Muscle of back (tissue), 3 donors: ENCODE measurements at regions not wholly inside any gene's neighbourhood (a gene's known extent, or its start where the extent isn't known, plus 50 kb on each side); places are given as distances from the start of the nearest gene placed in this dataset.
"Not testable (repeated sequence)": the region's sequence is repeated elsewhere in the genome, so short reads cannot be mapped to it uniquely, and the experiment has no call there.

Experiments
- DNase-seq, 3 donors: peaks; one replicate each; pipeline versions ENCODE4 v3.0.0 to v3.0.0-alpha.2; 2013

DNA sequence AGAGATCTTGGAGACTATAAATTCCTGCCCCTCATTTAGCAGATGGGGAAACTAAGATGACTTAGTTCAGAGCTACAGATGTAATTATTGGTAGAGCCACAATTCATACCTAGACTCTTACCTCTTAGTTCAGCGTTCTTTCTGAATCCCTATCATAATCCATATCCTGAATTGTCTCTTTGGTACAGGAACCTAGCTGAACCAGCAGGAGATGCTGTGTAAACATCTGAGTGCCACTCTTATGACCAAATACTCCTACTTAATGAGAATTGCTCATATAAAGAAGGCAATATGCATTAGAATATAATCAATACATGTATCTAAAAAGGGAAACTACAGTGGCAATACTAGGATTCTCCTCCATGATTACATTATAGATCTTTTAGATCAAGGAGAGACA is 459.0 kb downstream of the SIPA1L2 start:
- DNase-seq, result no peak

DNA sequence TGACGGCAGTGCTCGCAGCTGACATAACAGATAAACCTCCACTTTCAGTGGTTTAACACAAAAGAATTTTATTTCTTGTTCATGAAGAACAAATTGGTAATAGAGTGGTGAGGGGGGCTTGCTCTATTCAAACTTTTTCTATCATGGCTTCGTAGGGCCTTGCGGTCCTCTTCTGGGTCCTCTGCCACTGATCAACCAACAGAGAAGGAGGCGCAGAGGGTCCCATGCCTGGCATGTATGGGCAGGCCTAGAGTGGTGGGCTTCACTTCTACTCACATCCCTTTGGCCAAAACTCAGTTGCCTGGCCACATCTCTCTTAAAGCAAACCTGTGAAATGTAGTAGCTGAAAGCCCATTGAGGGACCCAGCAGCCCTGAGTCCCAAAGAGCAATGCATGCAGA is 460.5 kb downstream of the SIPA1L2 start:
- no peak for DNase-seq

DNA sequence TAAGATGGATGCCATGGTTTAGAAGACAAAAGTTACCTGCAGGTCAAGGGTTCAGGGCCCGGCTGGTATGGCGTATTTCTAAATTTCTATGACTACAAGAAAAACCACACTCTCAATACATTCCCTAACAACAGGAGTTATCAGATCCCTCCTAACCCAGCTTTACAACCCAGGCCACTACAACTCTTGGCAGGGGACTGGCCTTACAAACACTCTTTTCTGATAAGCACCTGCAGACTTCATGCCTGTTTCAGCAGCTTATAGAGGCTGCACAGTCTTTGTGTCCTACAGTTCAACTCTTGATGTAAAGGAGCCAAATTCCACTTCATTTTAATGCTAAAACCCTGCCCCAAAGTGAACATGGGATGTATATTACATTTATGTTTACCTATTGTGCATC is 461.4 kb downstream of the SIPA1L2 start:
- DNase-seq, result no peak

DNA sequence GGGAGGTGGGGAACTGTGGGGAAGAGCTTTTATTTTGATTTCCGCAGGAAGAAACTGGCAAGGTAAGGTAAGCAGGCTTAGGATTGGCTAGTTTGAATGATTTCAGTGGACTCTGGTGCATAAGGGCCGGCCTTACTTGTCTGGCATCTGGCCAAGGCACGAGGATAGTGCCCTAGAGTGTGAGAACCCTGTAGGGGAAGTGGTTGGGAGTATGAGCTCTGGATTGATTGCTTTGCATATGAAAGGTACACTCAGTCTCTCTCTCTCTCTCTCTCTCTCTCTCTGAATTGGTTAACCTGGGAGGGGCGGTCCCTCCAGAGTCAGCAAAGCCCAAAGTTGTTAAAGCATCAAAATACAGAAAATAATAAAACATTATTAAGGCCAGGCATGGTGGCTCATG is 463.0 kb downstream of the SIPA1L2 start:
- DNase-seq, result no peak

DNA sequence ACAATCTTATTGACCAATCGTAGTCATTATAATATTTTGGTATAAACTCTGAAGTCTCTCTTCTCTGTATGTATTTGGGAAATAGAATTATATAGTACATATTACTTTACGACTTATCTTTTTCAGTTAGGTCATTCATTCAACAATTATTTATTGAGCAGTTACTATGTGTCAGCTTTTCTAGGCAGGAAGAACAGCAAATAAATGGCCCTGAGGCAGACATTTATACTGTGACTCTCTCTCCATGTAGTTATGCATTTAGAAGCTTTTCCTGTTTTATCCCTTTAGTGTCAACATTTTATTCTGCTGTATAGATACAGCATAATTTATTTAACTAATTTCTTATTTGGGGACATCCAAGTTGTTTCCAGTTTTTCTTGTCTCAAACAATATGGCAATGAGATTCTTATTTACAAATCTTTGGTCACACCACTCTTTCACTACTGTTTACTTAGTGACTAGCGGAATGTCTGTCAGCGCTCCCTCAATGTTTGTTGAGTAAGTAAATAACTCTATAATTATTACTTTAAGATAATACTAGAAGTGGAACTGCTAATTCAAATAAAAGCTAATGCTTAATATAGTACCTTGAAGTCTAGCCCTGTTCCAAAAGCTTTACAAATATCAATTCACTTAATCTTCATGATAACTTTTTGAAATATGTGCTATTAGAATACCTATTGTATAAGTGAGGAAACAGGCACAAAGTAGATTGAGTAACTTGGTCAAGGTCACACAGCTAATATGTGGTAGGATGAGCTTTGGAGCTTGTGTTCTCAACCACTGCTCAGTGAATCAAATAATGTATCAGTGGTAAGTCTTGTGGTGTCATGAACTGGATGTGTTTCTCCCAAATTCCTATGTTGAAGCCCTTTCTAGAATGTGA is 465.6 kb downstream of the SIPA1L2 start:
- DNase-seq, result no peak

DNA sequence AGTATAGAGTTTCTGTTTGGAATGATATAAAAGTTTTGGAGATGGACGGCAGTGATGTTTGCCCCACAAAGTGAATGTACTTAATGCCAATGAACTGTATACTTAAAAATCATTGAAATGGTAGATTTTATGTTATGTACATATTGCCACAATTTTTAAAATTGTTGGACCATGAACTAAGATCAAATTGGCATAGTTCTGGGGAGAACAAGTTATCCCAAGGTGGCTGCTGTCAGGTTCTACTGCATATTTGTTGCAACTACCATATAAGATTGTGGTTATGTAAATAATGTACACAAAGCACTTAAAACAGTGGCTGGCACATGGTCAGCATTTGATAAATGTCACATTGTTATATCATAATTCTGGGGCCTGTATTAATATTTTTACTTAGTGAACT is 466.4 kb downstream of the SIPA1L2 start:
- no peak for DNase-seq

DNA sequence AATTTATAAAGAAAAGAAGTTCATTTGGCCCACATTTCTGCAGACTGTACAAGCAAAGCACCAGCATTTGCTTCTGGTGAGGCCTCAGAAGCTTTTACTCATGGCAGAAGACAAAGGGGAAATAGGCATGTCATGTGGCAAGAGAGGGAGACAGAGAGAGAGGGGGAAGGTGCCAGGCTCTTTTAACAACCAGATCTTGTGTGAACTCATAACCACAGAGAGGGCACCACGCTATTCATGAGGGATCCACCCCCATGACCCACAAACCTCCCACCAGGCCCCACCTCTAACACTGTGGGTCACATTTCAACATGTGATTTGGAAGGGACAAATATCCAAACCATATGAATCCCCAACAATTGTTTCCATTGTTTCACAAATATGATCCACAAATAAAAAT is 467.9 kb downstream of the SIPA1L2 start:
- DNase-seq, result no peak

DNA sequence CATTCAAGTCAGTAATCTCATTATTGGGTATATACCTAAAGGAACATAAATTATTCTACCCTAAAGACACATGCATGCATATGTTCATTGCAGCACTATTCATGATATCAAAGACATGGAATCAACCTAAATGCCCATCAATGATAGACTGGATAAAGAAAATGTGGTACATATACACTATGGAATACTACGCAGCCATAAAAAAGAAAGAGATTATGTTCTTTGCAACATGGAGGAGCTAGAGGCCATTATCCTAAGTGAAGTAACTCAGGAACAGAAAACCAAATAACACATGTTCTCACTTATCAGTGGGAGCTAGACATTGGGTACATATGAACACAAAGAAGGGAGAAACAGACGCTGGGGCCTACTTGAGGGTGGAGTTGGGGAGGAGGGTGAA is 471.4 kb downstream of the SIPA1L2 start:
- not testable (repeated sequence) for DNase-seq

DNA sequence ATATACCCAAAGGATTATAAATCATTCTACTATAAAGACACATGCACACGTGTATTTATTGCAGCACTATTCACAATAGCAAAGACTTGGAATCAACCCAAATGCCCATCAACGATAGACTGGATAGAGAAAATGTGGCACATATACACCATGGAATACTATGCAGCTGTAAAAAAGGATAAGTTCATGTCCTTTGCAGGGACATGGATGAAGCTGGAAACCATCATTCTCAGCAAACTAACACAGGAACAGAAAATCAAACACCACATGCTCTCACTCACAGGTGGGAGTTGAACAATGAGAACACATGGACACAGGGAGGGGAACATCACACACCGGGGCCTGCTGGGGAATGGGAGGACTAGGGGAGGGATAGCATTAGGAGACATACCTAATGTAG is 473.9 kb downstream of the SIPA1L2 start:
- DNase-seq, result not testable (repeated sequence)

DNA sequence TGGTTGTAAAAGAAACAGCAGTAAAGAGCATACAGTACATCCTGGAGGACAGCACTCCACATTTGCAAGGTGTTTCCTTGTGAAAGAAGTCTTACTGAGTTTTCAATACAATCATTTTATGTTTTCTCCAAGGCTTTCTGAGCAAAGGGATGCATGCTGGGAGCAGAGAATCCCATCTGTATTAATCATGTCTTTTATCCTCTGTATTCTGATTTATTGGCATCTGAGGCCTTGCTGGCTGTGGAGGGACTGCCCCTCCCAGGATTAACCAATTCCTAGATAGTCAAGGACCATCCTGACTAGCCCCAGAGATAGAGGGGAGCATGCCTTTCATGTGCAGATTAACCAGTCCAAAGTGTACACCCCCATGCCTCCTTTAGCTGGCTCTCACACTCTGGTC is 476.3 kb downstream of the SIPA1L2 start:
- DNase-seq, result no peak

DNA sequence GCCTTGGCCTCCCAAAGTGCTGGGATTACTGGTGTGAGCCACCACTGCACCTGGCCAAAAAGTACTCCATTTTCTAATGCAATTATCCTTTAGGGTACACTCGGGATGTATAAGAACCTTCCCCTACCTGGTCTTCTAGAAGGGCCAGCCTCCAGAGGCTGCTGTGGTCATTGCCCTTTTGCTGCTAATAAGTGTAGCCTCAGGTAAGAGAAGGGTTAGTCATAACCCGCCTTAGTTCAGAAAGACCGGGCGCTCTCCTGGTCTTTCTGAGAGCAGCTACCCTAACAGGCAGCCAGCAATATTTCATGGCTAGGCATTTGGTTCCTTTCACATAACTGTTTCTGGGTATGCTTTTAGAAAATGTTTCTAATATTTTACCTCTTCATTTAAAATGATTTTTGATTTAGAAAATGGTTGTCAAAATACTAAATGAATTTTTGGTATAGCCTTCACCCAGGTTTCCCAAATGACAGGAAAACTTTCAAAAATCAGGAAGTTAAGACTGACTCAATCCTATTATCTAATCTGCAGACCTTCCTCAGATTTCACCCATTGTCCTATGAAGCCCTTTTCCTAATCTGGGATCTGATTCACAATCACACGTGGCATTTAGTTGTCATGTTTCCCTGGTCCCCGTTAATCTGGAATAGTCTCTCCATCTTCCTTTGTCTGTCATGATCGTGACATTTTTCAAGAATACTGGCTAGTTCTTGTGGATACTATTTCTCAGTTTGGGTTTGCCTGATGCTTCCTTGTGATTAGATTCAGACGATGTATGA is 479.0 kb downstream of the SIPA1L2 start:
- DNase-seq, result no peak

DNA sequence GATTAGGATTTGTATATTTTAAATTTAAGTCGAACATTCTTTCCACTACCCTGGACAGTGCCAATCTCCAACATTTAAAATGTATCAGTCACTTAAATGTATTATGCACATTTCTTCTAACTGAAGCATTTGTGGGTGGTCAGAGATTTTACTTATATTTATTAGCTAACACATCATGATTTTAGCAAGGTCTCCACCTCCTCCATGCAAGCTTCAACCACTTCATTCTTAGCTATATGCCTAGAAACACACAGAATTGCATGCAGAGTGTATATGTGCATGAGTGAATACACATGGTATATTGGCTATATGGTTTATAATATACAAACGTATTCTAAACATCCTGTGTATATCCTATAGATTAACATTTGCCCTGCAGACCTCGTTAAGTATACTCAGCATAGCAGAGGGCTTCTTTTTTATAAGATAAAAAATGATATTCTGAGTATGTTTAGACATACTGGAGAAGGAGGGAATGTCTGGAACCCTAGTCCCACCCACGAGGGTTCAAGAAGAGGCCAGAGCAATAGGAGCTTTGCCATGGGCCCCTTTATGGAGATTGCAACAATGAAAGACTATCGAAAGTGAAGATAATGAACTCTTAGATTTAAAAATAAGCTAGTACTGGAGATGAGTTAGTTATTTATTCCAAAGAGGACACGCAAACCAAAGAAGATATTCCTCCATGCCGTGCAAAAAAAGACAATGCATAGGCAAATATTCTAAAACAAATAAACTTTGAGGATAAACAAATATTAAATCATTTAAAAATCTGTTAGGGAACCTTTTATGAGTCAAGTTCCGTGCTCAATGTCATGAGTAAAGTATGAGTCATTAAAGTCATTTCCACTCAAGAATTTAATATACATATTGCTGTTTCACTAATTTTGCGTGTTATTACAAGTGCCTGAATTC is 480.4 kb downstream of the SIPA1L2 start:
- DNase-seq, result peak in 1 of 3 donors; percentile 13

DNA sequence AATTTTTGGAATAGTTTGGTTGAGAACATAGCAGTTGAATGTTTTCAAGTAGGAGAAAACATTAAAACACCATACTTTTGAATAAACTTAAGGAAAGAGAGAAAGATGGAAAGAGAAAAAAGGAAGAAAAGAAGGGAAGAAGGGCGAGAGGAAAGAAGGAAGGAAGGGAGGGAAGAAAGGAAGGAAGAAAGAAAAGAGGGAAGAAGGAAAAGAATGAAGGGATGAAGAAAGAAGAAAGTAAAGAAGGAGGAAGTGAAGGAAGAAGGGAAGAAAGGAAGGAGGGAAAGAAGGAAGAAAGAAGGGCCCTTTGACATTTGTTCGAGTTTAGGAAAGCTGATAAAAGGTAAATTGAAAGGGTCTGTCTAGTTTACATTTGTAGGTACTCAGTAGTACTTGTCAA is 482.7 kb downstream of the SIPA1L2 start:
- DNase-seq, result no peak

DNA sequence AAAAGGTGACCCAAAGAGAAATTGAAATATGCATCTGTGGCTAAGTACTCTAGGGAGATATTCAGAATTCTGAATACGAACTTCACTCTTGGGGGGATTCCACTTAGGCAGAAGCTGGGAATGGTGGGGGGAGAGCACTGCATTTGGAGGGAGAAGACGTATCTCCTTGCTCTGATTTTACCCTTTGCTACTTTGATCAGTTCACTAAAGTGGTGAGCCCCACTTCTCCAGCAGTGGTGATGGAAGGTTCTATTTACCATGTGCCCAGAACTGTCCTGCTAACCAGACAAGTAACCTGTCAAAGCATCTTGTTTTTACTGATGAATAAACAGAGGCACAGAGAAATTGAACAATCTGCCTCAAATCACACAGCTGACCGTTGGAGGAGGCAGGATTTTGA is 483.4 kb downstream of the SIPA1L2 start:
- DNase-seq, result no peak

DNA sequence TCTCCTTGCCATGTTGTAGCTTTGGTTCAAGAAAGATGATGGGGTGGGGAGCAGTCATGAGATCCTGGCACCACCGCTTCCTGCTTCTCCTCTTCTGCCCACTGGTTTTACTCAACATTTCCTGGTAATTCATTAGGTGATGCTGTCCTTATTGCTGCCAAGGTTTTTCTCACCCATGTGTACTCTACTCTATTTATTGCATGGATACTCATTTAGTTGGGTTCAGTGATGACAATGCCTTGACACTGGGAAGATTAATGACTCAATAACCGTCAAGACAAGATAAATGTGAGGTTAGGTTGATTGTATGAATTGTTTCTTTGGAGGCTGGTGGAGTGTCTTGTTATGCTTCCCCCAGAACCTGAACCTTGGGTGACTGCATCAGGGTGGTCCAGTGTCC is 484.2 kb downstream of the SIPA1L2 start:
- peak in 1 of 3 donors; percentile 8 for DNase-seq

DNA sequence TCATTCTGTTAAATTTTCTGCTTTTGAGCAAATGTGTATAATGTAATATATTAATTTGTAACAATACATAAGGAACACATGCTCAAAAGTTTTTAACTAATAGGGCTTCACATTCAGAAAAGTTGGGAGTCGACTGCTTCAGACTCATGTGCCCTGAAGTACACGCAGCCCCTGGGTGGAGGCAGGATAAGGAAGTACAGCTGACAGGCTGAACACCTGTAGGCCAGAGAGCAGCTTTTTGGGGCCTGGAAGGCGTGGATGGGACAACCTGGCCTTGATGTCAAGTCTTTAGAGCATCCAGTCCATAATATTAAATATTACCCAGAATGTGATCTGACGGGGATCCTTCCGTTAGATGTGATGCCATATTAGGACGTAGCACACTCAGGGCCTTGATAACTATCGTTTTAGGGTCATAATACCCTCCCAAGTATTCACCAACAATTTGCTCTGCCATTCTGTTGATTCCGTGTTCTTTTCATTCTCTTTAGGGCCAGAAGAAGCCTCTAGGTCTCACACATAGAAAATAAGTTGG is 485.2 kb downstream of the SIPA1L2 start:
- DNase-seq, result no peak

DNA sequence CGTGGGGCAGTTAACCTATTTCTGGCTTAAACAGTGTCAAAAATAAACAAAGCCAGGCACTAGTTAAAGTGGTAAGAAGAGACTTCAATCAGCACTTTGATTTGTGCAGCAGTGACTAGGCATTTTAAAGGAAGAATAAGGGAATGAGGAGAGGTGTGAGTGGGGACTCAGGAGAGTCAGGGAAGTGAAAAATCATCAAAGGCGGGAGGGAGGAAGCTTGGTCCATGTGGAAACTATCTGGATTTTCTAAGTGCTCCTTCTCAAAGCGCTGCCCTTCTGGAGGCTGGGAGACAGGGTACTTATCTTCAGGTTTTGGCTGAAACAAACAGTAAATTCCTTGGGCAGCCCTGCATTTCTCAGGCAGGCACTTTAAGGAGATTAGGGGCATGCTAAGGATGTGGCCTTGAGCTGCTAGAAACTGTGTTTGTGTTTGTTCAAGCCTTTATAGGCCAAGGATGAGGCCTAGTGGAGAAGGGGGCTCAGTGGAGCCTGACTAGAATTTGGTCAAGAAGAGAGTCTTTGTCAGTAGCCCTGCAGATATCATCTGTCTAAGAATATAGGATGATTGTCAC is 486.5 kb downstream of the SIPA1L2 start:
- DNase-seq, result no peak

DNA sequence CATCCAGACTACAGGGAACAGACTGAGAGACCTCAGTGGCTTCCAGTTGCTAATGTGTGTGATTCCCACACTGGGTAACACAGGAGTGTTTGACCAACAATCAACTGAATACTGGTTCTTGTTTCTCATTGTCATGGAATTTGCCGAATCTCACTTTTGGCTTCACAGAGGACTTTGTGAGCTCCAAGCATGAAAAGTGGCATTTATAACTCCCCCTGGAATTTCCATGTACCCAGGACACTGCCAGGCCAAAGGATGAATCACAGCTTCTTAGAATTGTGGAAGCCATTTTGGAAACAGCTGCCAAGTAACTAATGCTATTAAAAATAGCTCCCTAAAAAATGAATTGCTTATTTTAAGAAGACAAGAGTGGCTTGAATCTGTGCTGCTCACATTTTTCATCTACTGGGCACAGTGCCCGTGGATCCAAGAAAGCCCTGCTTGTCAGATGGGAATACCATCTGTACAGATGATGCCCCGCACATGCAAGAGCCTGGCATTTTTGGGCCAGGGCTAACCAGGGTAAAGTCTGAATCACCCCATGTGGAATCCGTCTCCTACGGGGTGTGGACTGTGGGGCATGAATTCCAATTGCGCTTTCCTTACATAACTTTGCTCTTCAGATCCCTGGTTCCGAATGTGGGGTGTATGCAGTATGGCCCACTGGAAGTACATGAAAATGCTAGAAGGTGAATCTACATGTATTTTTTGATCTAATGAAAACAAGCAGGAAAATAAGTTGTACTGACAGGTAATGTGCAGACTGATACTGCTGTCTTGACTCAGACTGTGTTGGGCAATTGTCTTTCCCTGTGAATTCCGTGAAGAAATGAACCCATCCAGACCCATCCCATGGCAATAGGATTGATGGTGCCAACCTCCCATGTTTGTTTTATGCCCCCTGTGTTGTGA is 487.3 kb downstream of the SIPA1L2 start:
- peak; percentile 16 to 76 (median 63) for DNase-seq

DNA sequence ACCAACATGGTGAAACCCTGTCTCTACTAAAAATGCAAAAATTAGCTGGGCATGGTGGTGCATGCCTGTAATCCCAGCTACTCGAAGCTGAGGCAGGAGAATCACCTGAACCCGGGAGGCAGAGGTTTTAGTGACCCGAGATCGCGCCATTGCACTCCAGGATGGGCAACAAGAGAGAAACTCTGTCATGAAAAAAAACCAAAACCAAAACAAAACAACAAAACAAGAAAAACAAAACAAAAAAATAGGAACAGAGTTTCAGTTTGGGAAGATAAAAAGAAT is 488.8 kb downstream of the SIPA1L2 start:
- DNase-seq, result not testable (repeated sequence)

DNA sequence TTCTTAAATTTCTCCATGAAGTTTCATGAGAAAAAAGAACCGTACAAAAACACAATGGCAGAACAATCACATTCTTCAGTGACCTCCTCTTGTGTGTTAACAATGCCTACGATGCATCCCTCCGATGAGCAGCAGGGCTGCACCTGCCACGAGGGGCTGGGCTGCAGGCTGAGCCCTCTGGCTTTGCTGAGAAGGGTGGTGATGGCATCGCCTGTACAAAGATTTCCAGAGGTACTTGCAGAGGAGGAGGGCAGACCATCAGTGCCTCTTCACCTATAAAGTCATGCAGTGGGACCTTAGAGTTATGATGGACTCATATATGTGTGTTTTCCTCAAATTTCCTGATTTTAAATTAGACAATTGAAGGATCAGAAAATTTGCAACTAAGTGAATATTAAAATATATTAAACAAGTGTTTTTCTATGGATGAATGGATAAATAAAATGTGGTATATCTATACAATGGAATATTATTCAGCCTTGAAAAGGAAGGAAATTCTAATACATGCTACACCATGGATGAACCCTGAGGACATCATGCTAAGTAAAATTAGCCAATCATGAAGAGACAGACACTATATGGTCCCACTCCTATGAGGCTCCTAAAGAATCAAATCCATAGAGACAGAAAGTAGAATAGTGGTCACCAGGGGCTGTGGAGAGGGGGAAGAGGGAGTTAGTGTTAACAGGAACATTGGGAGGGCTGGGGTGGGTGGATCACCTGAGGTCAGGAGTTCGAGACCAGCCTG is 489.3 kb downstream of the SIPA1L2 start:
- DNase-seq, result no peak
